NCI-H524 (cell line): ENCODE measurements at regions not wholly inside any gene's neighbourhood (a gene's known extent, or its start where the extent isn't known, plus 50 kb on each side); places are given as distances from the start of the nearest gene placed in this dataset.
"Not testable (repeated sequence)": the region's sequence is repeated elsewhere in the genome, so short reads cannot be mapped to it uniquely, and the experiment has no call there.

Experiments
- DNase-seq, 2 experiments: peaks; one replicate each; lab custom pipeline; 2025; lab: John Stamatoyannopoulos, UW

GRCh38 chr3:84245789-84246188 is 713.0 kb upstream of the CADM2 start:
- DNase-seq = no peak

GRCh38 chr3:84260596-84260995 is 698.2 kb upstream of the CADM2 start:
- no peak for DNase-seq

GRCh38 chr3:84265768-84266167 is 693.0 kb upstream of the CADM2 start:
- DNase-seq = no peak

- DNase-seq = no peak
Observed at GRCh38 chr3:84275532-84275931, 683.3 kb upstream of the CADM2 start.

GRCh38 chr3:84277562-84278224 is 681.1 kb upstream of the CADM2 start:
- DNase-seq = no peak

GRCh38 chr3:84292128-84292527 is 666.7 kb upstream of the CADM2 start:
- DNase-seq = no peak

GRCh38 chr3:84299329-84299728 is 659.5 kb upstream of the CADM2 start:
- no peak for DNase-seq

- no peak for DNase-seq
Observed at GRCh38 chr3:84304214-84304613, 654.6 kb upstream of the CADM2 start.

- no peak for DNase-seq
Observed at GRCh38 chr3:84307339-84307738, 651.5 kb upstream of the CADM2 start.

GRCh38 chr3:84308379-84308778 is 650.4 kb upstream of the CADM2 start:
- DNase-seq = no peak

- DNase-seq = no peak
Observed at GRCh38 chr3:84318273-84318809, 640.4 kb upstream of the CADM2 start.

GRCh38 chr3:84365563-84366278 is 593.1 kb upstream of the CADM2 start:
- DNase-seq = not testable (repeated sequence)
